ENCODE measurements at regions not wholly inside any gene's neighbourhood (a gene's known extent, or its start where the extent isn't known, plus 50 kb on each side); places are given as distances from the start of the nearest gene placed in this dataset.

DNA sequence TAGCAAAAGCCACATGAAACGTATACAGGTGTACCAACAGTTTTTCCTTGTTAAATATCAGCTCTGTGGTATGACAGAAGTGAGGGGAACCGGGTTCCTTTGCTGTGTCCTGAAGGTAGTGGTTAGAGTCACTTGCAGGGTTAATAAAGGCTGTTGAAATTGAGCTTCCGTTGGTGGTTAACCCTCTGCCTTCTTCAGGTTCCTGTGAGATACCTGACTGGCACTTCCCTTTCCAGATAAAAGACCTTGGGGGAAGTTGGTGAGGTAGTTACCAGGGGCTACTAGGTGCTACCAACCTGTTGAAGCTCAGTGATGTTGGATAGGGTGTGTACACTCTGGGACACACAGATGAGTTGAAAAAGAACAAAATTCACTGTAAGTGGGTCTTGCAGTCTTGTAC is 384.1 kb downstream of the GATA3 start:
- DNase-seq: no peak

DNA sequence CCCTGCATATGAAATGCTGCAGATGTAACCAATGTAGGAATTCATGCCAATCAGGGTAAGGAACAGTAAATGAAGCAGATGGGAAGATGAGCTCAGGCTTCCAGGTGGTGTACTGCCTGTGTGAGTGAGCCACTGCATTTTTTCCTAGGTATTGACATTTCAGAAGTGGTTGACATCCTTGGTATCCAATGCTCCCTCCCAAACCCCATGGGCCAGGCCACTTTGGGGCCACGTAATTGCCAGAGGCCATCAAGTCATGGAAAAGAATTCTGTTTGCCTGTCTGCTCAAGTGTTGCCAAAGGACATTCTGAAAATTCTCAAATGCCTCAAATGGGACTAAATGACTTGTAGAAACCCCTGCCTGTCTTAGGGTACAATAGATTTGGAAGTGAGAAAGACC is 384.6 kb downstream of the GATA3 start:
- no peak for DNase-seq

DNA sequence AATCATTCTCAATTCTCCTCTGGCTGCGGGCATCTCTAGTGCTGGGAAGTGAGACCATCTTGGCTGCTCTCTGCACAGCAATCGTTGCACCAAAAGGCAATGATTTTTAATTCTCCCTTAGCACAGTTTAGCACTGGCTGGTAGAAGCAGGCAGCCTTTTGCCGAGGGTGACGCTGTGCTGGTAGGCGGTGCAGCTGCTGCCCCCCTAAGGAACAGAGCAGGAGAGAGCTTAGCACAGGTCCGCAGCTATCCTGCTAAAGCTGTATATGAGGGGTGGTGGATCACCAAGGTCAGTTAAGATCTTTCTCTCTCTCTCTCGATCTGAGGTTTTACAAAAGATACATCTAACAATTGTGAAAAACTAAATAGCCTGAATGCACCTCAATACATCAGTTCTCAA is 390.1 kb downstream of the GATA3 start:
- DNase-seq: no peak

DNA sequence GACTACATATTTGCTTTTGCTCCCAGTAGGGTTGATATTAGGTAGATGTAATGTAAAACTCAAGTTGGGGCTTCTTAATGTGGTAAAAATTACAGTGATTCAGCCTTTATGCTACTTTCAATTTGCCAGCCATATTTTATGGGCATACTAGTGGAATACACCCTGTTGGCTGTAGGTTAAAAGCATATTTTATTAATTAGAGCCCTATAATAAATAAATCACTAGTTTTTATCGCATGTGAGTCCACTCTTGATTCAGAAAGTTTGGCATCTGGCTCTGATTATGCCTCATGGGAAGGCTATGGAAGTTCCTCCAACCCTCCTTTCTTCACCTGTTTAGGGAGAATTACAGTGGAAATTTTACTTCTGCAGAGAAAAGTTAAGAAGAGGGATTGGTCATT is 390.9 kb downstream of the GATA3 start:
- DNase-seq: no peak

GRCh38 chr10:8449909-8450308 is 395.4 kb downstream of the GATA3 start:
- no peak for DNase-seq

DNA sequence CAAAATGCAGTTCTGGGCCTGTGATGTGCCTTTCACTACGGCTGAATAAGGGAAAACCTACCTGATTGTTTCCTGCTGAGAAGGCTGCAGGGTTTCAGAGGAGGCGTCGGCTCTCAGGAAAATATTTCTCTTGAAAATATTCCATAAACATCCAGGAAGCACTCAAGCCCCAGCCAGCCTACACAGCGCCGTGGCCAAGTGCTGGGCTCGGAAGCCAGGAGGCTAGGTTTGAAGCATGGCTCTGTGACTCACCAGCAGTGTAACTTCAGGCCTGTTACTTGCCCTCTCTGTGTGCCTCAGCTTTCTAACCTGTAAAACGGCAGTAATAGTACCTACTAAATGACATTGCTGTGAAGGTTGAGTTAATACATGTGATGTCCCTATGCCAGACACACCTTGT is 399.1 kb downstream of the GATA3 start:
- no peak for DNase-seq

GRCh38 chr10:8454357-8454756 is 399.9 kb downstream of the GATA3 start:
- DNase-seq: no peak

GRCh38 chr10:8455181-8455580 is 400.7 kb downstream of the GATA3 start:
- DNase-seq: no peak

DNA sequence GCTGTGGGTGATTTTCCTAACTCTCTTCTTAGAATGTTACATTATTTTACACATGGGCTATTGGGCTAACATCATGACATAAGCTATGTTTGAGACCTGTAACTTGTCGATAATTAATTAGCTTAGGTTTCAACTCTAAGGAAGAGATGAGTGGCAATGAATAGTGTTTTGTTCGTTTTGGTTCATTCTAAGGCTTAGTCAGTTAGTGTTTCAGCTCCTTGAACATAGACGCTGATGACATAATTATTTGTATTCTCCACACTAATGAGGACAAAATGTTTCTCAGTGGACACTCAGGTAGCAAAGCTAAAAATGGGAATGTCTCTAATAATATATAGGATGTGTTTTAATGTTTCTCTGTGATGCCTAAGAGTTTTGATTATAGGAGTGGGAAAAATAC is 401.9 kb downstream of the GATA3 start:
- no peak for DNase-seq

- DNase-seq: no peak
Observed at GRCh38 chr10:8460626-8461025, 406.1 kb downstream of the GATA3 start.

- DNase-seq: no peak
Observed at GRCh38 chr10:8462565-8462964, 408.1 kb downstream of the GATA3 start.

DNA sequence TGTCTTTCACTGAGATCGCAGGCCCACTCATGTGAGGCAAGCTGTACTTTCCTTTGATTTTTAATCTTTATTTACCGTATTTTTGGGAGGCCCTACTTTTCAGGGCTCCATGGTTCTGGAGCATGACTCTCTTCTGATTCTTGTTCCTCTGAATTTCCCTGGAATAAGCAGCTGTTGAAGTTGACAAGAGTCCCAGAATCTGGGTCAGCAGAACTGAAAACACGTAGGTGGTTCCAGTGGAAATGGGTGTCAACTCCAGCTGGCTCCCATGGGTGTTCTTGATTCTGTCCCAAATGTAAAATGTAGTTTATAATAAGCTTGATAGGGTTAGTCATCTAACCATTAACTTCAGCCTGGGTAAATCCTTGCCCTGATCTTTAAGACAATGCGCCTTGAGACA is 409.4 kb downstream of the GATA3 start:
- DNase-seq: no peak

GRCh38 chr10:8468477-8468876 is 414.0 kb downstream of the GATA3 start:
- no peak for DNase-seq

- DNase-seq: peak; percentile 6
Observed at GRCh38 chr10:8473205-8473604, 418.7 kb downstream of the GATA3 start.

DNA sequence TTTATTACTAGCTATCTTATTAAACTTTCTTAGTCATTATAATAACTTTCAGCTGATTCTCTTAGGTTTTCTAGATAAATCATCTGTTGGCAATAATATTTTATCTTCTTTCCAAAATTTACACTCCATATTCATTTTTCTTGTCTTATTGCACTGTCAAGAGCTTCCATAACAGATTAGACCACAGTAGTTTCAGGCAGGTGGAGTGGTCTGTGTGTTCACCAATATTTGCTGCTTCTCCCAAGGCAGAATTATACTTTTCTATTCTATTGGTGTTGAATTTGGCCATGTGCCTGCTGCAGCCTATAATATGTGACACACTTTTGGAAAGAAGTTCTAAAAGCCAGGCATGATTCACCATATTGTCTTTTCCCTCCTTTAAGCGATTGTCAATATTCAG is 422.8 kb downstream of the GATA3 start:
- DNase-seq: no peak

DNA sequence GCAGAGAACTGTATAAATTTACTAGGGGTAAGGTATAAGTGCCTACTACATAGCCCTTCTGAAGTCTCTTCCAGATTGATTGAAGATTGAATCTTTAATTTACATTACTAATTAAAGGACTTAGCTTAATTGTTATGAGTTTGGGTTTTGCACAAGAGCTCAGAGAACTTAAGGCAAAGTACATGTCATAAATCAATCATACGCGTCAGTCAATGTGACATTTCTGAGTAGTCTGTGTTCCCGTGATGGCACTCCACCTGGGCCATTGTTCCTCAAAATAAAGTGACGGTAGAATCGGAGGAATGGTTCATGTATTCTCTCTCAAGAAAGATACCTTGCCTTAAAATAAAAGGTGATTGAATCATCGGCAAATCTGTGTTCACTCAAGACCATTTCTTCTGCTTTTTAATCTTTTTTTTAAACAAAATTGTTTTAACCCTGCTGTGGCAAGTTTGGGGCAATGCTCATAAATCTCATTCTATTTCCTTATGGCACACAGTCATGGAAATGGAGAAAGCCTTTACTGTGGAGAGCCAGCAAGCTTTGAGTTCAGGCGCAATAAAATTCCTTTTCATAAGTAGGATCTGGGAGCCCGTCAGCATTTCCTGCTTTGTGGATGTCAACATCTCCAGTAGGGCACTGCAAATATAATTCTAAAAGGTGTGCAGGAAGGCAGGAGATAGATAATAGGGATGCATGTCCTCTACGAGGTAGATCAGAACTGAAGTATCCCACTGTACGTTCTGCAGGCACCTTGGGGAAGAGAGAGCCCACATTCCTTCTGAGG is 427.4 kb downstream of the GATA3 start:
- no peak for DNase-seq

DNA sequence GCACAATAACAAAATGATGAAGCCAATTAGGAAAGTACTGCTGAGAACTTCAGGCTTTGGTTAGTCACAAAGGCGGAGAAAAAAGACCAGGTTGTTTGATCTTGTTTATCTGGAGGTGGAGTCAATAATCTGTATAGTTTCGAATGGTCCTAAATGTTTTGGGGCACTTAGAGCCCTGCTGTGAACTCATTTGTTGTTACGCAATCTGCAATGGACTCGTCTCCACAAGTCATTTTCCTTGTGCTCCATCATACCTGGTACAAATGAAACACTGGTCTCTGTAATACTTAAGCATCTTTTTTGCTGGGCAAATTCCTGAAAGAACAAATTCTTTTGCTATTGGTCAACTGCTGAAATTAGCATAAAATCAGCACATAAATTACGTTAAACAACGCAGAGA is 430.5 kb downstream of the GATA3 start:
- no peak for DNase-seq

DNA sequence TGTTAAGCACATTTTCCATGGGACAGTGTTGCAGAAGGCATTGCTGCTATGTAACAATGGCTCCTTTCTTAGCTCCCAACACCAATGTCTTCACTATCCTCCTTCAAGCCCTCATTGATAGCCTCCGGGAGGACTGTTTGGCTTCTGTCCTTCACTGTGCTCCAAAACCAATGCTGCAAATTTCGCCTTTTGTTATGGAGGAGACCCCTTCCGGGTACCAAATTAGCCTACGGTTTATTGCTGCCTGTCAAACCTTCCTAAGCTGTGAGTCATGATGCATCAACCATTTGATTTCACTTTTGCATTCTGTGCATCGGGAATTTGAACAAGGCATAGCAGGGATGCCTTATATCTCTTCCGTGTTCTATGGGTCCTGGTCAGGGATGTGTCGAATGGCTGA is 432.9 kb downstream of the GATA3 start:
- DNase-seq: no peak

- DNase-seq: no peak
Observed at GRCh38 chr10:8489232-8489631, 434.7 kb downstream of the GATA3 start.

- DNase-seq: no peak
Observed at GRCh38 chr10:8489823-8490222, 435.3 kb downstream of the GATA3 start.

DNA sequence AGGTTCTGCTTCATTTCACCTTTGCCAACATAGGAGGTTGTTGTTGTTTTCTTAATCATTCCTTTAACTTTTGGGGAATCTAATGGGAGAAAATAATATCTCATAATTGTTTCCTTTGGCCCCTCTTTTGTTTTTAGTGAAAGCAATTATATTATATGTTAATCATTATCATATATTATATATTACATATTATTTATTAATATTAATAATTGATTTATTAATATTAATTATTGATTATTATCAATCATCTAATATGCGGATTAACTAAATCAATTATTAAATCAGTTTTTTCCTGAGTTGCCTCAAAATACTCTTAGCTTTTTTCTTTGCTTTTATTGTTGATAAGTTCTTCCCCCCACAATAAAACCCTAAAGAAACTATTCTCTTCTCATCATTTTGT is 443.8 kb downstream of the GATA3 start:
- DNase-seq: no peak

- no peak for DNase-seq
Observed at GRCh38 chr10:8498881-8499280, 444.4 kb downstream of the GATA3 start.

DNA sequence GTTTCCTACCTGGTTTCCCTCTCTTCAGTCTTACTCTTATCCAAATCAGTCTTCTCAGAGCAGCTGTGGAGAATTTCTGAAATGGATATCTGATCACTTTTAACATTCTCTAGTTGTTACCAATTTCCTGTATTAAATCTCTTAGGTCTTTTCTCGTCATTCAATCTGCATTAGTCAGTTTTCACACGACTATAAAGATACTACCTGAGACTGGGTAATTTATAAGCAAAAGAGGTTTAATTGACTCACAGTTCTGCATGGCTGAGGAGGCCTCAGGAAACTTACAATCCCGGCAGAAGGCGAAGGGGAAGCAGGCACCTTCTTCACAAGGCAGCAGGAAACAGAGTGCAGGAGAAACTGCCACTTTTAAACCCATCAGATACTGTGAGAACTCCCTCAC is 444.8 kb downstream of the GATA3 start:
- DNase-seq: no peak

GRCh38 chr10:8499752-8500390 is 445.4 kb downstream of the GATA3 start:
- DNase-seq: no peak

DNA sequence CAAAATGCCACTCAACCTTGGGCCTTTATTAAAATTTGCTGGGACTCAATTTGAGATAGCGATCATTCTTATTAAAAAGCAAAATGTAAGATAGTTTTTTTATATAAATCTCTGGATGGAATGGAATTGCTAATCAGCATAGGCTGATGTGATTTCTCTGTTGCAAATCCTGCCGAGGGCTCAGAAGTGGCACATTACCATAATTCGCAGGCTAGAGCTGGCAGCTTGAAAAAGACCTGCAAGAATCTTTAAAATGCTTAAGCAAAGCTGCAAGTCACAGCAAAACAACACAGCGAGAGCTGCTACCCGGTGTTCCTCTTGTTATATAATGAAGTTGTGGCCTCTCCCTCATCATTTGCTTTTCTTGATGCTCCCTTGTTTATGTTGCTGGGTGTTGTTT is 448.1 kb downstream of the GATA3 start:
- DNase-seq: no peak

Measured in DMS53 (cell line).